ENCODE measurements at regions not wholly inside any gene's neighbourhood (a gene's known extent, or its start where the extent isn't known, plus 50 kb on each side); places are given as distances from the start of the nearest gene placed in this dataset.

DNA sequence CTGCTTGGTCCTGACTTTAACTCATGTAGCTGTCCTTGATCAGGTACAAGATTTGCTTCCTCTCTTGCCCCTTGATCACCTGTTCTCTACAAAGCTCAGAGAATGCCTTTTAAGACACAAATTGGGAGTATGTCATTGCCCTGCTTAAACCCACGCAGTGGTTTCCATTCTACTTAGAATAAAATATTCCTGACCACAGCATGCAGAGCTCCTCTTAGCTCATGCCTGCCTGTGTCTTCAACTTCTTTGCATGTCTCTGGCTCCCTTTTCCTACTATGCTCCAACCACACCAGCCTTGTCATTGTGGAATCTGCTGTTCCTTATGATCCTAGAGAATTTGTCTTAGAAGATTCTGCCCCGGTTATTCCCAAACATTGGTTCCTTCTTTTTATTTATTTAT is 393.1 kb downstream of the RRAGC start:
- no peak for DNase-seq (ENCODE audit: missing footprints)
- intact Hi-C loops (cut with DNase I) = no loop called here
- ATAC-seq = no peak

DNA sequence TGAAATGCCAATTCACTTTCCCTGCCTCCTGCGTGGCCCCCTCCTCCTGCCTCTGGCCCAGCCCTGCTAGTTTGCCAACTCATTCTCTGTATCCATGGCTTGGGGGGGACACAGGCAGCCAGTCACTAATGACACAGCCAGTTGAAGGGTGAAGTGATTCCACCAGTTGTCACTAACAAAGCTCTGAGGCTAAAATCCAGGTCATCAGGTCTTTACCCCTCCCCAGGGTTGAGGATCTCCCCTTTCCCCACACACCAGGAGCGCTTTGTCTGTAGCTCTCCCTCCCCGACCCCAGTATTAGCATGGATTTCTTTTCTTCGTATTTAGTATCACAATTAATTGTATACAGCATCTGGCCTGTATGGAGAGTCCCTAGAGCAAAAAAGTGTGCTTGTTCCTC is 394.1 kb downstream of the RRAGC start:
- DNase-seq (ENCODE audit: missing footprints) = no peak

DNA sequence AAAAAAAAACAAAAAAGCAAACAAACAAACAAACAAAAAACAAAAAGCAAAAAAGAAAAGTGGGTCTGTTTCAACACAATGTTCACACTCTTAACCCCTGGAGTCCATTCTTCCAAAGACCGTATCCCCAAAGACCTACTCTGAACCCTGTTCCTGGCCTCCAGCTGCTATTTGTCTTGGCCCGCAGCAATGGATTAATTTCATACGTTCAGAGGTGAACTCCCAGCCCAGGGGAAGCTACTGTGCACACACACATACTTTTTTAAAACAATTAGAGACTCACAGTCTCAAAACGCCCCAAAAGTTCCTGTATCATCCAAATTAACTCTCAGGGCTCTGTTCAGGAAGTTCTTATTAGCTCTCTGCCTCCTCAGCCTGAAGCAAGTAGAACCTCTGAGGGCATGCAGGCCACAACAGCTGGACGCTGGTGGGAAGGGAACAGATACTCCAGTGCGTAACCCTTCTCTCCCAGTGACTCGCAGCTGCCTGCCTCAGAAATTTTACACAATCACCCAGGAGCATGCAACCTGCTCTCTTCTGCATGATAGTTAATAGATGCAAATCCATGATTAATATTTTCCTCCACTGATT is 395.4 kb downstream of the RRAGC start:
- ATAC-seq = no peak
- DNase-seq (ENCODE audit: missing footprints) = no peak
- intact Hi-C loops (cut with DNase I) = no loop called here

More for the DNA sequence above, 394.1 kb downstream of the RRAGC start:
- no peak for ATAC-seq
- intact Hi-C loops (cut with DNase I) = no loop called here

DNA sequence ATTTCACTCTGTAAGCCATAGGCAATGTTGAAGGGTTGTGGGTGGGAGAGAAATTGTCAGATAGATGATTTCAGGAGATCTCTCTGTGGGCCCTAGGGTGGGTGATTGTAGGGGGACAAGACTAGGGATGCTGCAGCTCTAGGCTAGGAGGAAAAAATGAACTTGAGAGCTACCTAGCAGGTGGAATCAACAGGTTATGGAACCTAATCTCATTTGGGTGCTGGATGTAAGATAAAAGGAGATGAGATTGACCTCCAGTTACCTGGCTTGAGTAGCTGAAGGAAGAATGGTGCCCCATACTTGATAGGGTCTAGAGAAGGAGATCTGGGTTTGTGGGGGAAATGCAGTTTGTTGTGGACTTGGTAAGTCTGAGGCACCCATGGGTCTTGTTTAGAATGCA is 396.5 kb downstream of the RRAGC start:
- intact Hi-C loops (cut with DNase I) = no loop called here
- ATAC-seq (no peak), DNase-seq (ENCODE audit: missing footprints) (no peak)

DNA sequence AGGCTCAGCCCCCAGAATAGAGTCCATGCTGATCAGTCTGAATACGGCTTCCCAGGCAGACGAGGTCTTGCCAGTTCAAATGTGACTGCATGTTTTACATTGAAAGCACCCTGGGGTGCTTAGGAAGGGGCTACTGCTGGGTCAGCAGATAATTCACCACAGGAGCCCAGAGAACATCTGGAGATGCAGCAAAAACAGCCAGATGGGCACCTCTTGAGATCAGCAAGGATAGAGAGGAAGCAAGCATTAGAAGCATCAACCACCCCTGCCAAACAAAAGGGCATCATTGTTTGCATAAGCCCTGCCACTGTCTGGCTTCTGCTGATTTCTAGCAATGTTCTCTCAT is 403.1 kb downstream of the RRAGC start:
- ATAC-seq = no peak
- intact Hi-C loops (cut with DNase I) = no loop called here
- DNase-seq (ENCODE audit: missing footprints) = no peak

DNA sequence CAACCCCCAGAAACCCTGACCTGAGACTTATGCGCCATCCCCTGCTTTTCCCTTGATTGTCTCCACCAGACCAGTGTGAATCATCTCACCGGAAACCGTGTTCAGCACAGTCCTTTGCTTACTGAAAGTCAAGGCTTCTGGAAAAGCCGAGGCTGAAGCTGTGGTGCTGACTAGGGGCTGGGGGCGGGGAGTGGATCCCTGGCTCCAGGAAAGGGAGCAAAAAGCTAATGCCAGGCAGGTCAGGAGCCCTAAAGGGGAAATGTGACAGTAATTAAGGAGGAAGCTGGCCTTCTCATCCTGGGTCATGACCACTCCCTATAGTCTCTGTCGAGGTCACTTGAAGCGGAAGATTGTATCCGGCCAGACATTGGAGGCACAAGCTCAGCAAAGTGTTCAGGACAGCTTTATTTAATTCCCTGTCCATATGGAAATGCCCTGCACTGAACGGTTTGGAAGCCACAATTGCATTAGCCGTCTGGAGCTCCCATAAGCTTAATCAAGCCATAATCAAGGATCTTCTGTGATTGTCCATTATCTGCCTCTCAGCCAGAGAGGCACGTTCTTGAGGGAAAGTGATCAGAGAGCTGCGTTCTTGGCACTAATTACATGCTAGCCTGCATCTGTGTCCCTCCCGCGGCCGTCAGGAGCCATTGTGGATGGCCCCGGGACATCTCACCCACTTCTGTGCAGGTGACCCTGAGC is 403.6 kb downstream of the RRAGC start:
- ATAC-seq = no peak
- no peak for DNase-seq (ENCODE audit: missing footprints)
- intact Hi-C loops (cut with DNase I) = no loop called here

DNA sequence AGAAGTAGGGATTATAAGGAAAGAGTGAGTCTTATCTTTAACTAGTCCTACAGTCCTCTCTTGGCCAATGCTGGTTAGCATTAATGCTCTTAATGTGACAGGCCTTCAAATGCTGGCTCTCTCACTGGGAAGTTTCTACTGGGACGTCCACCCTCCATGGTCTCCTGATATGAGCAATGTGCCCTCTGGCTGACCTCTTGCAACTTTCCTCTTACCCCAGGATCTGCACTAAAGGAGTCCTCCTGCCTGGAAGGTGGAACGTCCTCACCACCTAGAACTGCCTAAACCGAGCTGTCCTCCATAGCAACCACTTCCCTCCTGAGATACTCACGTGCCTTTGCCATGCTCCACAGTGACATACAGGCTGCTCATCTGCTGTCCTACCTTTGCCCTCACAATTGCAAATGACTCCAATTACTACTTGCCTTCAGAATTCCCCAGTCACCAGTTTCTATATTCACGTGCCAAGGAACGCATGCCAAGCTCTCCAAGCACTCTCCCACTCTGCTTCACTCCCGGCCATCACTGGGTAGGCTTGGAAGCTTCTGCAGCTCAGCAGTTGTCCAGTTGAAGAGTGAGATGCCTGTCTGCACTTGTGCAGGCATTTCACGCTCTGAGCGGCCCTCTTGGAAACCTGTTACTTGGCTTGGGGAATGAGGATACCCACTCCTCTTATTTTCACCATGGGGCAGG is 404.7 kb downstream of the RRAGC start:
- intact Hi-C loops (cut with DNase I) = no loop called here
- ATAC-seq (no peak), DNase-seq (ENCODE audit: missing footprints) (no peak)

DNA sequence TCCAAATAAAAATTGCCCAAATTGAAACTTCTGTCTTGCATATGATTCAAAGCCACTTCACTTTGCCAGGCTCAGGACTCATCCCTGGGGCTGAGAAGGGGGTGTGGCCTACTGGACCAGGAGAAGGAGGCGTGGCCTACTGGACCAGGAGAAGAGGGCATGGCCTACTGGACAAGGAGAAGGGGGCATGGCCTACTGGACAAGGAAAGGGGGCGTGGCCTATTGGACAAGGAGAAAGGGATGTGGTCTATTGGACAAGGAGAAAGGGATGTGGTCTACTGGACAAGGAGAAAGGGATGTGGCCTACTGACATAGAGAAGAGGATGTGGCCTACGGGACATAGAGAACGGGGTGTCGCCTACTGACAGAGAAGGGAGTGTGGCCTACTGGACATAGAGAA is 405.3 kb downstream of the RRAGC start:
- ATAC-seq = no peak
- DNase-seq (ENCODE audit: missing footprints) = no peak
- intact Hi-C loops (cut with DNase I) = no loop called here

DNA sequence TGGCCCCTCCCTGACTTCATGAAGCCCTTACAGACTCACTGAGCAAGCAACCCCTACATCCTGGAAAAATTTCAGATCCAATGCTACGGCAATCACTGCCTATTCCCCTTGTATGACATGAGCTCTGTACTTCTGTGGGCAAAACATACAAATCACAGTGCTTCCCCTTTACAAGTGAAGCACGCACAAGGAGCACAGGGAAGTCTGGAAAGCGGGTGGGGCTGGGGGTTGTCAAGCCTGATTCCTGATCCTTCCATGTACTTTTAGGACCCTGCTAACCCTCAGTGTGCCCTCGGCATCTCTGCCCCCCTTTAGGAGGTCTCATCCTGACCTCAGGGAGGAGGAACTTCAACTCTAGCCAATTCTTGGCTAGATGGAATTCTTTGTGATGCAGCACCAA is 405.7 kb upstream of the POU3F1 start:
- no peak for ATAC-seq
- intact Hi-C loops (cut with DNase I) = no loop called here
- DNase-seq (ENCODE audit: missing footprints) = no peak

DNA sequence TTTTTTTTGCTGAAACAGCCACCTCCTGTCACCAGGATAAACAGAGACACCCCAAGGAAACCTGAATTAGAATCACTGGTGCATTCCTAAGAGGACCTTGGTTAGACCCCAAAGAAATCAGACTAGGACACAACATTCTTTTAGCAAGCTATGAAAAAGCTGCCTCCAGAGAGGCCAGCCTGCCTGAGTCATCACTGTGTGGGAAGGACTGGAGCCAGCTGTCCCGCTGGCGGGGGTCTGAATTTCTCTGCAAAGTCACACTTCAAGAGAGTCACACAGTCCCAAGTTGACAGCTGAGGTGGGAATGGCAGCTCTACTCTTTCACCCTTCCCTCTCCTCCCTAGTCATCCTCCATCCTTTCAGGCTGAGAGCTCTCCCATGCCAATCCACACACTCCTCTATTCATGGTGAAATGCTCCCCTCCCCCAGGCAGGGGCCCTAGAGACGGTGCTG is 405.0 kb upstream of the POU3F1 start:
- intact Hi-C loops (cut with DNase I) = no loop called here
- no peak for DNase-seq (ENCODE audit: missing footprints)
- no peak for ATAC-seq

DNA sequence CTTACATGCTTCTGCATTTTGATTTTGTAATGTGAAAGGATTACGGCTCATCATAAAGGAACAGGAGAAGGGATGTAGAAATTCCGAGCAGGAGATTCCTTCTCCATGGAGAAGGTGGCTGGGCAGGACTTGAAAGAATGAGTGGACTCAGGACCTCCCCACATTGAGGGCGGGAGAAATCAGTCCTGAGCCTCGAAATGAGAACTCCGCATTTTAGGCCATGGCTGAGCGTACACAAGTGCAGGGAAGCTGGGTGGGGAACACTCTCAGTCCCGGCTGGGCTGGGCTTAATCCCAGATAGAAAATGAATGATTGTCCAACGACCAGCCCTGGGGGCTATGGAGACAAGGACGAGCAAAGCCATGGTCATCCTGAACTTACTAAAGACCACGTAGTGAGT is 402.3 kb upstream of the POU3F1 start:
- intact Hi-C loops (cut with DNase I) = no loop called here
- ATAC-seq (no peak), DNase-seq (ENCODE audit: missing footprints) (no peak)

DNA sequence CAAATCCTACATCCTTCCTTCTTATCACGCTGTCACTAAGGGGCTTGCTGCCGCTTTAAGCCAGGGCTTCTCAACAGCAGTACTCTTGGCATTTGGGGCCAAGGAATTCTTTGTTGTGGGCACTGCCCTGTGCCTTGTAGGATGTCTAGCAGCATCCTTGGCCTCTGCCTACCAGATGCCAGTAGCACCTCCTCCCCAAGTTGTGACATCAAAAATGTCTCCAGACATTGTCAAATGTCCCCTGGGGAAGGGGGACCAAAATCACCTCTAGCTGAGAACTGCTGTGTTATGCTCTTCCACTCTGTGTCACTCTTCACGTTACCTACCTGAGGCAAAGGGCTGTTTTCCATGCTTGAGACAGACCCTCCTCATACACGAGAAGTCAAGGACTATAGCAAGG is 400.3 kb upstream of the POU3F1 start:
- no peak for ATAC-seq
- intact Hi-C loops (cut with DNase I) = no loop called here
- no peak for DNase-seq (ENCODE audit: missing footprints)

DNA sequence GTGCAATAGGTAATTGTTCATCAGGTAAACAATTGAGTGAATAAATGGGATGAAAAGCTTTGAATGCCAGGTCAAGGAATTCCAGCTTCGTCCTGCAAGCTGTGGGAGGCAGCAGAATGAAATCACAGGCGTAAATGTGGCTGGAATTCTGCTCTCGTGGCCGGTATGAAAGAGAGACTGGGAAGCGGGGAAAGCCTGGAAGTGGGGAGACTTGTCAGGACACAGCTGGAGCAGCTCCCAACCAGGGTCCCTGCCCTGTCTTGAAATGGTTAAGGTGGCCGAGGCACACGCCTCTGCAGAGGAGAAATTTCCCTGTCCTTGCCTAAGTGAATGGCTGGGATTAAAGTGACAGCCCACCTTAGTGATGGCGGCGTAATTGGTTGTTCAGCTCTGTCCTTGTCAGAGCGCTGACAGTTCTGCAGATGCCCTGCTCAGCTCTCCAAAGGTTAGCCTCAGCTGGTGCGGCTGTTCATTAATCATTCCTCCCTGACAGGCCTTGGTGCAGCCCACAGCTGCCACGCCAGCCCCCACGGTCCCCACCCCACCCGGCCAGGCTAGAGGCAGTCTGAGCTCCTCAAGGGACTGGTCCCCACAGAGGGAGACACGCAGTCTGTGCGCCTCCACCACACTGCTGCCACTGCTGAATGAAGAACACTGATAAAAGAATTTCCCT is 398.3 kb upstream of the POU3F1 start:
- intact Hi-C loops (cut with DNase I) = no loop called here
- ATAC-seq = no peak

DNA sequence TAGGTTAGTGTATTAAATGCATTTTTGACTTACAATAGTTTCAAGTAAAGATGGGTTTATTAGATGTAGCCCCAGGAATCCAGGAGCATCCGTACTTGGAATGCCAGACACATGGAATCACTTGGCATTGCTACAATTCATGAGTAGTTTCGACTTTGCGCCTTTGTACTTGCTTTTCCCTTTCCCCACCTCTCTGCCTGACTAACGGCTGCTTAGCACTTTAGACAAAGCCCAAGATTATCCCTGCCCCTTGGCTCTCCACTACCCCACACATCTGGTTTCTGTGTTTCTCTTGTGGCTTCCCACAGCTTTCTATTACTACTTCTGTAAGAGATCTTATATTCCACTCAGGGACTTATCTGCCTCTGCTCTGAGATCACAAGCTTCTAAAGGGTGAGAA is 397.7 kb upstream of the POU3F1 start:
- ATAC-seq = no peak
- DNase-seq (ENCODE audit: missing footprints) = no peak
- intact Hi-C loops (cut with DNase I) = no loop called here

More for the DNA sequence above, 398.3 kb upstream of the POU3F1 start:
- DNase-seq (ENCODE audit: missing footprints) = no peak

DNA sequence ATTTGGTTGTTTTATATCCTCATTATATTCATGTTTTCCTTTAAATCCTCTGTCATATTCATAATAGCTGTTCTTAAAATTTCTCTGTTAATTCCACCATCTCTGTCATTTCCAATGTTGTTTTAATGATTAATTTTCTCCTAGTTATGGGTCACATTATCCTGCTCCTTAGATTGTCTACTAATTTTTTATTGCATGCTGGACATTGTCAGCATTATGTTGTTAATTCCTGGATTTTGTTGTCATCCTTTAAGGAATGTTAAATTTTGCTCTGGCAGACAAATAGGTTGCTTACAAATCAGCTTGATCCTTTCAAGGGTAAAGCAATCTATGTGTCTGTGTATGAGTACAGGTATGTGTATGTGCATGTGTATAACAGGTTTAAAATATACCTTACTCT is 393.8 kb upstream of the POU3F1 start:
- intact Hi-C loops (cut with DNase I) = no loop called here

DNA sequence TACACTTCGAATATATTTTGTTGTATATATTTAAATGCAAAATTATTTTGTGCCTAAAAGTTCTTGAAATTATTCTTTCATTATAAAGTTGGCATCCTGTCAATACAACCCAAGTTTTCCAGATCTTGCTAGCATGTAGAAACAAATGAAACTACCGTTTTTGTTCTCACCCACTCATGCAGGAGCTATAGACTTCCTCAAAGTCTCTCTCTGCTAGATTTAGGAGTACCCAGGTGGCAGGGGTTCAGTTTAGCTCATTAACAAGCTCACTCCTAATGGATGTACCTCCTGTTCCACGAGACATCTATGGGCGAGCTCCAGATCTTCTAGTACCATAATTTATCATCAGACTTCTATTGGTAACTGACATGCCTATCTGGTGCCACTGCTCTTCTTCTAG is 390.2 kb upstream of the POU3F1 start:
- intact Hi-C loops (cut with DNase I) = no loop called here
- ATAC-seq (no peak), DNase-seq (ENCODE audit: missing footprints) (no peak)

More for the DNA sequence above, 393.8 kb upstream of the POU3F1 start:
- no peak for ATAC-seq
- no peak for DNase-seq (ENCODE audit: missing footprints)

DNA sequence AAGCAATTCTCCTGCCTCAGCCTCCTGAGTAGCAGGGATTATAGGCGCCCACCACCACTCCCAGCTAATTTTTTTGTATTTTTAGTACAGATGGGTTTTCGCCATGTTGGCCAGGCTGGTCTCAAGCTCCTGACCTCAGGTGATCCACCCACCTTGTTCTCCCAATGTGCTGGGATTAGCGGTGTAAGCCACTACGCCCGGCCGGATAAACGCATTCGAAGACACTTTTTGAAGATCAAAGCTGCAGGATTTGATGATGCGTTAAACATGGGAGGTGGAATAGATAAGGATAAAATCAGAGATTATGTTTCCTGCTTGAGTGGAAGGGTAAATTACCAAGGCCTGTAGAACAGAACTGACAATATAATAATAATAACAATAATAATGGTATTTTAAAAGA is 389.4 kb upstream of the POU3F1 start:
- intact Hi-C loops (cut with DNase I) = no loop called here
- DNase-seq (ENCODE audit: missing footprints) (no peak), ATAC-seq (no peak)

DNA sequence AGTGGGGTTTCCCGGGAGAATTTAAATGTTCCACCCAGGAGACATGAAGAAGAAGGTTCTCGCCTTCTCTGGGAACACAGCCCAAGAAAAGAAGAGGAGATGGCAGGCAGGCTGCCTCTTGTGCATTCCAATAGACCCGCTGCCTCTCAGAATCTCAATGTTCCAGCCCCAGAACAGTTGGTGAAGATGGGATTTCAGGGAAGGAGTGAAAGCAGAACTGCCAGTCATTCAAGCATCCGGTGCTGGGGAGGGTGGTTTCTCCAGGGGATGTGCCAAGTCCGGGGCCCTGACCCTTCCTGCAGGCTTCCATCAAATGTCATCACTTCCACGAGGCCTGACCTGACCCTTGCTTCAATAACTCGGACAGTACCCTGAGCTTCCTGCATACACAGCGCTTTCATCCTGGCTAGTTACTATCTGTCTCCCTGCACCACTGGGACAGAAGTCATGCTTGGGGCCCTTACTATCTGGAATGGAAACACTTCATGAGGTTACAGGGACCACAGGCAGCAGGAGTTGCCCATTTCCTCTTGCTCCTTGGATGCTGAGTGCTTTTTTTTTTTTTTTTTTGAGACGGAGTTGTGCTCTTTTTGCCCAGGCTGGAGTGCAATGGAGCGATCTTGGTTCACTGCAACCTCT is 386.6 kb upstream of the POU3F1 start:
- no peak for ATAC-seq
- DNase-seq (ENCODE audit: missing footprints) = no peak
- intact Hi-C loops (cut with DNase I) = no loop called here

DNA sequence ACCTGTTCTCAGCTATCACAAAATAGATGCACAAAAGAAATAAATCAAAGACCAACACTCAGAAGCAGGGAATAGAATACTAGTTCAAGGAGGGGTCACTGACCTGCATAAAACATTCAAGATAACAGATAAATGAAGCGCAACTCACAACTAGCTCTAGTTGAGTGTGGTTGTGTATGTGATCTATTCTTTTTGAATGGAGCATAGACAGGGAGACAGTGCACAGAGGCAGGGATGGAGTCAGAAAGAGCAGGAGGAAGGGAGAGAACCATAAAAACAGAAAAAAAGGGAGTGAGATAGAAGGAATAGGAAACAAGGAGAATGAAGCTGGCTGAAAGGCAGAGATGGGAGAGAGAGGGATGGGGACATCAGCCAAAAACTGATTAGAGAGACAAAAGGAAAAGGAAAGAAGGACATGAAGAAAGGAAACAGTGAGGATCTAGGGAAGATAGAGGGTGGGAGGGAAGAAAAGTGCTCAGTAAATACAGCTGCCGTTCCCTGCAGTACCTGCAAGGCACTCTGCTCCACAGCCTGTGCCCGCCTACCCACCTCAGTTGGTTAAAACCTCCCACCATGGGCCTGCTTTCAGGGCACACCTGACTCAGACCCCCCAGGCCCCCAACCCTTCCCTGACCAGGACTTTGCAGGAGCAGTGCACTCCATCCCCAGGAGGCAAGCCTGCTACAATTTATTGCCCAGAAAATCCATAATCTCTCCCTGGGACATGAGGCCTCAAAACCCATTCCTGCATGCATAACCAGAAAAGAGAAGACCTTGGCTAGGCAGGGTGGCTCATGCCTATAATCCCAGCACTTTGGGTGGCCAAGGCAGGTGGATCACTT is 385.2 kb upstream of the POU3F1 start:
- DNase-seq (ENCODE audit: missing footprints) (no peak), ATAC-seq (no peak)
- intact Hi-C loops (cut with DNase I) = no loop called here
